Kidney glomerular epithelial cell (primary cell): ENCODE measurements at regions not wholly inside any gene's neighbourhood (a gene's known extent, or its start where the extent isn't known, plus 50 kb on each side); places are given as distances from the start of the nearest gene placed in this dataset.

Source experiments
- DNase-seq: peaks from one replicate; lab custom pipeline; 2025; lab: John Stamatoyannopoulos, UW

DNA sequence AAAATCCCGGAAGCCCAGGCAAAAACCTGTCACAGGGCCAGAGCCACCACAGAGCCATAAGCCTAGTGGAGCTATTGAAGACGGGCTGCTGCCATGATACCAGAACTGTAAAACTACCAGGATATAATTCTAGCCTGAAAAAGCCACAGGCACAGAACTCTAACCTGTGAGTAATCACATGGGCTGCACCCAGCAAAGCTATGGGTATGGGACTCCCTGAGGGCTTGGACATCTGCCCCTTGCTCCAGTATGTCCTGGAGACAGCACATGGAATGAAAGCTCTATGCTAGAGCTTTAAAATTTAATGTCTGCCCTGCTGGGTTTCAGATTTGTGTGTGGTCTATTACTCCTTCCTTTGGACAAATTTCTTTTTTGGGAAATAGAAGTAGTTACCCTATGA, 2183.6 kb upstream of the CELF4 start:
- no peak for DNase-seq

DNA sequence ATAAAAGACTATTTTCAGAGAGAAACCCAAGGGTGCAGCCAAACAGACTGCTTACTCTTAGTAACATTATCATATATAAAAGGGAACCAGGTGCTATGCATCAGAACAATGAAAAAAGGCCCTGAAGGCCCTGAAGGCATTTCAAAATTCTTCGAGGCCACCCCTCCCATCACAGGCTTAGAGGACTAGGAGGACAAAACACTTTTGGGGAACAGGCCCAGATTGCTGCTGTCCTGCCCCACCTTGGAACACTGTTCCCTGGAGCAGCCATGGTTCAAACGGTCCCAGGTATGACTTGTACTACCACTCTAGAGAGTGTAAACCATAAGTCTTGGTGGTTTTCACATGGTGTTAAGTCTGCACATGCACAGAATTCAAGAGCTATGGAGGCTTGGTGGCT, 2183.1 kb upstream of the CELF4 start:
- no peak for DNase-seq

GRCh38 chr18:39746201-39746600, 2180.6 kb upstream of the CELF4 start:
- DNase-seq: no peak

DNA sequence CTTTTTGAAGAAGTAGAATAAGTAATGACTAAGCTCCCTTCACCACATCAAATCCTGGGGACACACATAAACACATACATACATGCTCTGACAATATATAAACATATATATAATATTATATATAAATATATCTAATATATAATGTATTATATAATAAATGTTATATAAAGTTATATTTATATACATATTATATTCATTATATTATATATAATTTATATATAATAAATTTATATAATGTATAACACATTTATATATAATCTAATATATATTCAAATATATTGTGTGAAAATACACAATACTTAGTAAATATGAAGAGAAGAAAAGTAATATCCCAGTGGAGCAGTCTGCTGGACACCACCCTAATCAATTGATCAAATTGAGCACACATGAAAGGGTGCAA, 2177.9 kb upstream of the CELF4 start:
- no peak for DNase-seq

DNA sequence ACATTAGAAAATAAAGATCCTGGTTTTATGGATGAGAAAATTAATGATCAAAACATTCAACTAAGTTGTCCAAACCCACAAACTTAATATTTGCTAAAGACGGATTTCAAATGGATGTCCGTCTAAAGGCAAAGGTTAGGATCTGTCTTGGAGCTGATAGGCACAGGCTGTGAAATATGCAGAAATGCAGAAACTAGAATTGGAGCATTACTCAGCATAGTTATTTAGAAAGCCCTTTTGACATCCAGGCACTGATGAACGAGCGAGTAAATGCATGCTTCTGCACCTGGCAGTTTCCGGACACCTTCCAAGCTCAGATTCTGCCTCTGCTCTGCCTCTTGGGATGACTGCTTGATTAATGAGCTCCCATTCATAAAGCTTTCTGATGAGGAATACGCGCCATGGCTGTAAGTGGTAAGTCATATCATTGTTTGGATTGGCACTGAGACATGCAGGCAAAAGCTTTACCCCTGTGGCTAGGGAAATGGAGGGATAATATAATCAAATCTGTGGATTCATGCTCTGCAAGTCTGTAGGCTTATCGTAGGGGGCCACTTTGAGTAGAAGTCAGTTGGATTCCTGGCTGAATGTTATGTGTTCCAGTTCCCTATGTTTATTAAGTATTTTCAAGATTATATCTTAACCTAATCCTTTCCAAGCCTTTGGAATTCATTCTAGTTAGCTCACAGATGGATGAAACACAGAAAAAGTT, 2176.3 kb upstream of the CELF4 start:
- DNase-seq: no peak

- no peak for DNase-seq
Measured at GRCh38 chr18:39737869-39738268, 2172.3 kb upstream of the CELF4 start.

GRCh38 chr18:39732918-39733317, 2167.3 kb upstream of the CELF4 start:
- no peak for DNase-seq

DNA sequence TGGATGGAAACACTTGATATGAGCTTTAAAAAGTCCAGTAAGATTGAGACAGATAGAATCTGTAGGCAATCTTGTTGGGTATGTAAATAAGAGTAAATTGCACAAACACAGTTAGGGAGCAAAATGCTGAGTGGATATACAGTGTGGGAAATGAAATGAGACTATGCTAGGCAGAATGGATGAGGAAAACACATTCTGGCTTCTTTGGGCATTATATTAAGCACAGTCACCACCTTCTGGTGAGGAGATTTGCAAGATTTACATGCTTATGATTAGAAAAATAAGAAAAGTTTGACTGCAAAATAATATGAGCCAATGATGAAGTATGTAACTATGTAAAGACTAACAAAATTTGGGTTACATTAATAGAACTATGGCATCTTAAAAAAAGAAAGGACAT, 2165.0 kb upstream of the CELF4 start:
- no peak for DNase-seq

- DNase-seq: no peak
Measured at GRCh38 chr18:39724652-39725051, 2159.1 kb upstream of the CELF4 start.

GRCh38 chr18:39721712-39722111, 2156.1 kb upstream of the CELF4 start:
- no peak for DNase-seq

DNA sequence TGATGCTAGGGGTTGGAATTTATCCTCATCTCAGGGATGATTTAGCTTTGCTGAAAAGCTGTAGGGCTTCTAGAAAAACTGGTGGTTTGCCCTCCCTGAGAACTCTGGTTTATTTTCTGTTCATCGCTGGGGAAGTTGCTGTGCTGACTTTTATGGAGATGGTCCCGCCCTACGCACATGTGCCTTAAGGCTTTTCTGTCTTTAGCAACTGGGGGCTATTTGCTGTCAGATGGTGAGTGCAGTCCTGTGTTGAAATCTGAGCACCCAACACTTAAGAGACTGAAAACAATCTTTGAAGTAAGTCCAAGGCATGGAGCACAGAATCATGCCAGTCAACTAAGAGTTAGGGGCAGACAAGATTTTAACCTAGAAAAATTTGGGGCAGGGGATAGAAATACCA, 2148.4 kb upstream of the CELF4 start:
- DNase-seq: no peak

DNA sequence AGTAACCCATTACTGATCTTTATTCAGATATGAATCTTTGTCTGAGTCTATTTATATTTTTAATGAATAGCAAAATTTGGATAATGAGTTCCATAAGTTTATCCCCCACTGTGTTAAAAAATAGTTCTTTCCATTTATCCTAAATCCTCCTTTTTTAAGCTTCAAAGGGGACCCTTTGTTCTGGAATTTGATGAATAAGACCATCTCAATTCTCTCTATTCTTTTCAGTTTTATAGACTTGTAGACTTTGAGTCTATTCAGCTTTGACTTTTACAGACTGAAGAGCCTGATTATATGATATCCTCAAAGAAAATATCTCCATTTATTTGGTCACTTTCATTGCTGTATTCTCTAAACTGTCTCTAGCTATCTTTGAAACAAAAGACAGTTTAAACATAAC, 2146.1 kb upstream of the CELF4 start:
- DNase-seq: no peak

DNA sequence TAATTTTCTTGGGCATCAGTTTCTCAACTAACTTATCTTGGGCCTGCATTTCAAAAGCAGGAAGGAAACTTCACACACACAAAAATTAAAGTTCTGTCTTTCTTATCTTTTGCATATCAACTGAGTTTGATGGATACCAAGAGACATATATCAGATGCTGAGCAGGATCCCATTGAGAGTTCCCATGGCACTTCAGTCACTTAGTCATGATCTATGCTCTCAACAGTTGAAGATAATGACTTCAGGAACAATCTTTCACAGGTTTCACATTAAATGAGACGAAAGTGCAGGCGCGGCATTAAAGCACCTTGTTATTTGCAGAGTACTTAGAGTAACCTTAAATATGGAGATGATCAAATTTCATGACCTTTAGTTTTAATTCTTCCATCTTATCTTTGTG, 2139.8 kb upstream of the CELF4 start:
- no peak for DNase-seq

- no peak for DNase-seq
Measured at GRCh38 chr18:39702888-39703287, 2137.3 kb upstream of the CELF4 start.

DNA sequence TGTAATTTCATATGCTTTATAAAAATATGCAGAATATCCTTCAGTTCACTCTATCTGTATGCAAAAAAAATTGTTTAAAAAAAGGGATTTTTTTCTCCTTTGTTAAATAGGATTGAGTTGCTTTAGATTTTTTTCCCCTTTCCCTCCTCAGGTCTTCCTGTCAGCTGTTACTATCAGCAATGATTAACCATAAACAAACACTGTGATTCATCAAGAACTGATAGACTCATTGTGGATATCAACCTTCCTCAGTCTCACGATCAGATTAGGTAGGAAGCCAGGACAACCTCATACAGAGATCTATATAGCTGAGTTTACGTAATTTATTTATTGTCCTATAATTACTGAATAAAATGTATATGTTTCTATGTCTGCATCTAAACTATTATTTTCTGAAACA, 2136.2 kb upstream of the CELF4 start:
- DNase-seq: peak; percentile 74

GRCh38 chr18:39701055-39701783, 2135.6 kb upstream of the CELF4 start:
- no peak for DNase-seq

GRCh38 chr18:39699340-39699964, 2133.9 kb upstream of the CELF4 start:
- DNase-seq: no peak

DNA sequence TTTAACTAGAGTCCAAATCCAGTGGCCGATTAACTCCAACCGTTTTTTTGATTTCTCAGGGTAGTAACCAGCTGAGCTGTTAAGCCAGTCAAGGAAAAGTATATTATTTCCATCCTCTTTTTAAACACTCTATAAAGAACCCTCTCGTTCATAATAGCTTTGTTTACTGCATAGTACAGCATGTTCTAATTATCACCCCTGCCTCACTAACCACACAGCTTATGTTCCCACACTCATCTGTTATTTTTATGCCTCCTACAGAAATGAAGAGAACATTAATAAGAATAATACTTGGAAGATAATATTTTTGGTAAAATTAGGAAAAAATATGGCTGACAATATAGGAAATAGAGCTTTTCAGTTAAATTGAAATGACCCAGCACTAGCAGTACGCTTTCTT, 2132.8 kb upstream of the CELF4 start:
- DNase-seq: no peak

DNA sequence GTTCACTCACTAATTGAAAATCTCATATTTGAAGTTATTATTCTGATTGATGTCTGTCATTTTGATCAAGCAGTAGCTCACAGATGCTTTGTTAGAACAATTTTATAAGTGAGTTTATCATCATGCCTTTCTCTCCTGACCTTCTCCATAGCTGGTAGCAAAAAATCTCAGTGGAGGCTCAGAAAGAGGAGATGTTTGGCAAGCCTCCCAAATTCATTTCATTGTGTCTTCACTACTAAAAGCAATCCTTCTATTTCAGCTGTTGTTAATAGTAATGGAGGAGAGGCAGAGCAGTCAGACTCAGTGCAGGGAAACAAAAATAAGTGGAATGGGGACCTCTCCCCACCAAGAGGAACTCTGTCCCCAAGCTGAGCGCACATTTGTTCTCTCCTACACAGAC, 2127.8 kb upstream of the CELF4 start:
- DNase-seq: no peak

DNA sequence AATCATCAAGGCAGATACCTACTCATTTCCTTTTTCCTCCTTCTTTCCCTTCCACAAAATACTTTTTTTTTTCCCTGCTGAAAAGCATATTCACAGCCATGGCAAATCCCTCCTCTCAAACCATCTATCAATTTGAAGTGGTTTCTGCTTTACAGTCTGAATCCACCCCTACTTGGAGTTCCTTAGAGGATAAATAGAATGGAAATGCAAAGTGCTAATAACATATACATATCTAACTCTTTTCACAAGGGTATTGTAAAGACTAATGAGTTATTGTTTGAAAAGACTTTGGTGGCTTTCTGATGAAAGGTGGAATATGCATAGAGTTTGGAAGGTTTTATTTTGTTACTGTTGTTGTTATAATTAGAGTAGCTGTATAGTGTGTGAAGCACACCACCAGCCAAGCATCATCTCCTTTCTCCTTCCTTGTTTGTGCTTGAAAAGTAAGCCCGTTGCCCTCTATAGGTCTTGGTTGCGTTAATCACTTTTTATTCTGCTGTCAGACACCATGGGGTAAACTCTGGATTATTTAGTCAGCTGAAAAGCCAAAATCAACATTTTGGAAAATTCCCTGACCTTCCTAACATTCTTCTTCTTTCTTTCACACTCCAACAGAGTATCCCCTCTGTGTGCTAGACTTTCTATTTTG, 2126.9 kb upstream of the CELF4 start:
- no peak for DNase-seq

DNA sequence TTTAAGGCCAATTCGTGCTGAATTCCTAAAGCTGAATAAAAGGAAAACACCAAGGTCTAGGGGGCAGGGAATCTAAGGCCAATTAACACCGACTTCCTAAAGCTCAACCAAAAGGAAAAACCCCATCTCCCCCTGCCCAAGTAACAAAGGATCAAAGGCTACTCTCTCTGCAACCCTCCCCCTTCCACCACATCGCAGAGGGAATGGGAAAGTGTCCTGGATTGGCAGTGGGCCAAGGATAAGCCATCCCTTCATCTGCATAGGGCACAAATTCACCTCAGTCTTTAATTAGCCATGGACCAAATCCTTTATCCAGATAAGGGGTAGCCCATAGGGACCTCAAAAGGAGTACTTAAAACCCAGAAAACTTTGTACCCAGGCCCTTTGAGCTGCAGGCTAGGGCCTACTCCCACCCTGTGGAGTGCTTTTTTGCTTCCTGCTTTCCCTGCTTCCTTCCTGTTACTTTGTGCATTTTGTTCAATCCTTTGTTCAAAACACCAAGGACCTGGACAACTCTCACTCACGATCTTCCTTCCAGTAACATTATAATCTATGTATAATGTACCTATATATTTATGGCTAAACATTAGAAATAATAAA, 2119.8 kb upstream of the CELF4 start:
- no peak for DNase-seq

GRCh38 chr18:39681061-39681460, 2115.5 kb upstream of the CELF4 start:
- DNase-seq: no peak

- DNase-seq: no peak
Measured at GRCh38 chr18:39675906-39676305, 2110.3 kb upstream of the CELF4 start.
